ENCODE measurements at regions not wholly inside any gene's neighbourhood (a gene's known extent, or its start where the extent isn't known, plus 50 kb on each side); places are given as distances from the start of the nearest gene placed in this dataset.

DNA sequence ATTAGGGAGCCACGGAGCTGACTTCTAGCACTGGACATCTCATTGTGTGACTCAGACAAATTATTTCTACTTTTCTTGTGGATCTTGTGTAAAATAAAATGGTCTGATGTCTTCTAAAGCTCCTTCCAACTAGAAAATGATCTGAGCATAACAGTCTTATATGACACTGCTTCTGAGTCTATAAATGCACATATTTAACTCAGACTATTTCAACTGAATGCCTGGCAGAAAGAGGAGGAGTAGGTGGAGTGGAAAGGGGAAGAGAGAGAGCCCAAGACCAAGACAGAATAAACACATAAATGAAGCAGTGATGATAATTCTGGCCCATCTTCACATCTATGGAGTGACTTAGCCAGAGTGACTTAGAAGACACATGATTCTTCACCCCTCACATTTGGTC is 162.3 kb upstream of the PDZRN3 start:
- TF ChIP-seq, protein P1, sequence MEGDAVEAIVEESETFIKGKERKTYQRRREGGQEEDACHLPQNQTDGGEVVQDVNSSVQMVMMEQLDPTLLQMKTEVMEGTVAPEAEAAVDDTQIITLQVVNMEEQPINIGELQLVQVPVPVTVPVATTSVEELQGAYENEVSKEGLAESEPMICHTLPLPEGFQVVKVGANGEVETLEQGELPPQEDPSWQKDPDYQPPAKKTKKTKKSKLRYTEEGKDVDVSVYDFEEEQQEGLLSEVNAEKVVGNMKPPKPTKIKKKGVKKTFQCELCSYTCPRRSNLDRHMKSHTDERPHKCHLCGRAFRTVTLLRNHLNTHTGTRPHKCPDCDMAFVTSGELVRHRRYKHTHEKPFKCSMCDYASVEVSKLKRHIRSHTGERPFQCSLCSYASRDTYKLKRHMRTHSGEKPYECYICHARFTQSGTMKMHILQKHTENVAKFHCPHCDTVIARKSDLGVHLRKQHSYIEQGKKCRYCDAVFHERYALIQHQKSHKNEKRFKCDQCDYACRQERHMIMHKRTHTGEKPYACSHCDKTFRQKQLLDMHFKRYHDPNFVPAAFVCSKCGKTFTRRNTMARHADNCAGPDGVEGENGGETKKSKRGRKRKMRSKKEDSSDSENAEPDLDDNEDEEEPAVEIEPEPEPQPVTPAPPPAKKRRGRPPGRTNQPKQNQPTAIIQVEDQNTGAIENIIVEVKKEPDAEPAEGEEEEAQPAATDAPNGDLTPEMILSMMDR (IDR thresholded peaks at IDR 0.05; ENCODE audit: low read depth, low read length, missing input control), result no peak
- TF ChIP-seq RAD21 (IDR thresholded peaks at IDR 0.05) (no peak), GABPA (IDR thresholded peaks at IDR 0.05 in 1 of 2, conservative IDR thresholded peaks at IDR 0.05 in 1 of 2) (no peak), SP1 (IDR thresholded peaks at IDR 0.05) (no peak), YY1 (IDR thresholded peaks at IDR 0.05) (no peak), TAF1 (conservative IDR thresholded peaks at IDR 0.05) (no peak)
- TF ChIP-seq, protein P2, sequence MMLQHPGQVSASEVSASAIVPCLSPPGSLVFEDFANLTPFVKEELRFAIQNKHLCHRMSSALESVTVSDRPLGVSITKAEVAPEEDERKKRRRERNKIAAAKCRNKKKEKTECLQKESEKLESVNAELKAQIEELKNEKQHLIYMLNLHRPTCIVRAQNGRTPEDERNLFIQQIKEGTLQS (IDR thresholded peaks at IDR 0.05), result no peak
- TF ChIP-seq, protein P3, sequence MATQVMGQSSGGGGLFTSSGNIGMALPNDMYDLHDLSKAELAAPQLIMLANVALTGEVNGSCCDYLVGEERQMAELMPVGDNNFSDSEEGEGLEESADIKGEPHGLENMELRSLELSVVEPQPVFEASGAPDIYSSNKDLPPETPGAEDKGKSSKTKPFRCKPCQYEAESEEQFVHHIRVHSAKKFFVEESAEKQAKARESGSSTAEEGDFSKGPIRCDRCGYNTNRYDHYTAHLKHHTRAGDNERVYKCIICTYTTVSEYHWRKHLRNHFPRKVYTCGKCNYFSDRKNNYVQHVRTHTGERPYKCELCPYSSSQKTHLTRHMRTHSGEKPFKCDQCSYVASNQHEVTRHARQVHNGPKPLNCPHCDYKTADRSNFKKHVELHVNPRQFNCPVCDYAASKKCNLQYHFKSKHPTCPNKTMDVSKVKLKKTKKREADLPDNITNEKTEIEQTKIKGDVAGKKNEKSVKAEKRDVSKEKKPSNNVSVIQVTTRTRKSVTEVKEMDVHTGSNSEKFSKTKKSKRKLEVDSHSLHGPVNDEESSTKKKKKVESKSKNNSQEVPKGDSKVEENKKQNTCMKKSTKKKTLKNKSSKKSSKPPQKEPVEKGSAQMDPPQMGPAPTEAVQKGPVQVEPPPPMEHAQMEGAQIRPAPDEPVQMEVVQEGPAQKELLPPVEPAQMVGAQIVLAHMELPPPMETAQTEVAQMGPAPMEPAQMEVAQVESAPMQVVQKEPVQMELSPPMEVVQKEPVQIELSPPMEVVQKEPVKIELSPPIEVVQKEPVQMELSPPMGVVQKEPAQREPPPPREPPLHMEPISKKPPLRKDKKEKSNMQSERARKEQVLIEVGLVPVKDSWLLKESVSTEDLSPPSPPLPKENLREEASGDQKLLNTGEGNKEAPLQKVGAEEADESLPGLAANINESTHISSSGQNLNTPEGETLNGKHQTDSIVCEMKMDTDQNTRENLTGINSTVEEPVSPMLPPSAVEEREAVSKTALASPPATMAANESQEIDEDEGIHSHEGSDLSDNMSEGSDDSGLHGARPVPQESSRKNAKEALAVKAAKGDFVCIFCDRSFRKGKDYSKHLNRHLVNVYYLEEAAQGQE (IDR thresholded peaks at IDR 0.05), result no peak
- TF ChIP-seq, protein P4, sequence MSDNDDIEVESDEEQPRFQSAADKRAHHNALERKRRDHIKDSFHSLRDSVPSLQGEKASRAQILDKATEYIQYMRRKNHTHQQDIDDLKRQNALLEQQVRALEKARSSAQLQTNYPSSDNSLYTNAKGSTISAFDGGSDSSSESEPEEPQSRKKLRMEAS (IDR thresholded peaks at IDR 0.05), result no peak
